ENCODE measurements at regions not wholly inside any gene's neighbourhood (a gene's known extent, or its start where the extent isn't known, plus 50 kb on each side); places are given as distances from the start of the nearest gene placed in this dataset.

GRCh38 chr3:22996920-22997571 is 206.1 kb upstream of the UBE2E2 start (continued):
- TF ChIP-seq, protein P1, sequence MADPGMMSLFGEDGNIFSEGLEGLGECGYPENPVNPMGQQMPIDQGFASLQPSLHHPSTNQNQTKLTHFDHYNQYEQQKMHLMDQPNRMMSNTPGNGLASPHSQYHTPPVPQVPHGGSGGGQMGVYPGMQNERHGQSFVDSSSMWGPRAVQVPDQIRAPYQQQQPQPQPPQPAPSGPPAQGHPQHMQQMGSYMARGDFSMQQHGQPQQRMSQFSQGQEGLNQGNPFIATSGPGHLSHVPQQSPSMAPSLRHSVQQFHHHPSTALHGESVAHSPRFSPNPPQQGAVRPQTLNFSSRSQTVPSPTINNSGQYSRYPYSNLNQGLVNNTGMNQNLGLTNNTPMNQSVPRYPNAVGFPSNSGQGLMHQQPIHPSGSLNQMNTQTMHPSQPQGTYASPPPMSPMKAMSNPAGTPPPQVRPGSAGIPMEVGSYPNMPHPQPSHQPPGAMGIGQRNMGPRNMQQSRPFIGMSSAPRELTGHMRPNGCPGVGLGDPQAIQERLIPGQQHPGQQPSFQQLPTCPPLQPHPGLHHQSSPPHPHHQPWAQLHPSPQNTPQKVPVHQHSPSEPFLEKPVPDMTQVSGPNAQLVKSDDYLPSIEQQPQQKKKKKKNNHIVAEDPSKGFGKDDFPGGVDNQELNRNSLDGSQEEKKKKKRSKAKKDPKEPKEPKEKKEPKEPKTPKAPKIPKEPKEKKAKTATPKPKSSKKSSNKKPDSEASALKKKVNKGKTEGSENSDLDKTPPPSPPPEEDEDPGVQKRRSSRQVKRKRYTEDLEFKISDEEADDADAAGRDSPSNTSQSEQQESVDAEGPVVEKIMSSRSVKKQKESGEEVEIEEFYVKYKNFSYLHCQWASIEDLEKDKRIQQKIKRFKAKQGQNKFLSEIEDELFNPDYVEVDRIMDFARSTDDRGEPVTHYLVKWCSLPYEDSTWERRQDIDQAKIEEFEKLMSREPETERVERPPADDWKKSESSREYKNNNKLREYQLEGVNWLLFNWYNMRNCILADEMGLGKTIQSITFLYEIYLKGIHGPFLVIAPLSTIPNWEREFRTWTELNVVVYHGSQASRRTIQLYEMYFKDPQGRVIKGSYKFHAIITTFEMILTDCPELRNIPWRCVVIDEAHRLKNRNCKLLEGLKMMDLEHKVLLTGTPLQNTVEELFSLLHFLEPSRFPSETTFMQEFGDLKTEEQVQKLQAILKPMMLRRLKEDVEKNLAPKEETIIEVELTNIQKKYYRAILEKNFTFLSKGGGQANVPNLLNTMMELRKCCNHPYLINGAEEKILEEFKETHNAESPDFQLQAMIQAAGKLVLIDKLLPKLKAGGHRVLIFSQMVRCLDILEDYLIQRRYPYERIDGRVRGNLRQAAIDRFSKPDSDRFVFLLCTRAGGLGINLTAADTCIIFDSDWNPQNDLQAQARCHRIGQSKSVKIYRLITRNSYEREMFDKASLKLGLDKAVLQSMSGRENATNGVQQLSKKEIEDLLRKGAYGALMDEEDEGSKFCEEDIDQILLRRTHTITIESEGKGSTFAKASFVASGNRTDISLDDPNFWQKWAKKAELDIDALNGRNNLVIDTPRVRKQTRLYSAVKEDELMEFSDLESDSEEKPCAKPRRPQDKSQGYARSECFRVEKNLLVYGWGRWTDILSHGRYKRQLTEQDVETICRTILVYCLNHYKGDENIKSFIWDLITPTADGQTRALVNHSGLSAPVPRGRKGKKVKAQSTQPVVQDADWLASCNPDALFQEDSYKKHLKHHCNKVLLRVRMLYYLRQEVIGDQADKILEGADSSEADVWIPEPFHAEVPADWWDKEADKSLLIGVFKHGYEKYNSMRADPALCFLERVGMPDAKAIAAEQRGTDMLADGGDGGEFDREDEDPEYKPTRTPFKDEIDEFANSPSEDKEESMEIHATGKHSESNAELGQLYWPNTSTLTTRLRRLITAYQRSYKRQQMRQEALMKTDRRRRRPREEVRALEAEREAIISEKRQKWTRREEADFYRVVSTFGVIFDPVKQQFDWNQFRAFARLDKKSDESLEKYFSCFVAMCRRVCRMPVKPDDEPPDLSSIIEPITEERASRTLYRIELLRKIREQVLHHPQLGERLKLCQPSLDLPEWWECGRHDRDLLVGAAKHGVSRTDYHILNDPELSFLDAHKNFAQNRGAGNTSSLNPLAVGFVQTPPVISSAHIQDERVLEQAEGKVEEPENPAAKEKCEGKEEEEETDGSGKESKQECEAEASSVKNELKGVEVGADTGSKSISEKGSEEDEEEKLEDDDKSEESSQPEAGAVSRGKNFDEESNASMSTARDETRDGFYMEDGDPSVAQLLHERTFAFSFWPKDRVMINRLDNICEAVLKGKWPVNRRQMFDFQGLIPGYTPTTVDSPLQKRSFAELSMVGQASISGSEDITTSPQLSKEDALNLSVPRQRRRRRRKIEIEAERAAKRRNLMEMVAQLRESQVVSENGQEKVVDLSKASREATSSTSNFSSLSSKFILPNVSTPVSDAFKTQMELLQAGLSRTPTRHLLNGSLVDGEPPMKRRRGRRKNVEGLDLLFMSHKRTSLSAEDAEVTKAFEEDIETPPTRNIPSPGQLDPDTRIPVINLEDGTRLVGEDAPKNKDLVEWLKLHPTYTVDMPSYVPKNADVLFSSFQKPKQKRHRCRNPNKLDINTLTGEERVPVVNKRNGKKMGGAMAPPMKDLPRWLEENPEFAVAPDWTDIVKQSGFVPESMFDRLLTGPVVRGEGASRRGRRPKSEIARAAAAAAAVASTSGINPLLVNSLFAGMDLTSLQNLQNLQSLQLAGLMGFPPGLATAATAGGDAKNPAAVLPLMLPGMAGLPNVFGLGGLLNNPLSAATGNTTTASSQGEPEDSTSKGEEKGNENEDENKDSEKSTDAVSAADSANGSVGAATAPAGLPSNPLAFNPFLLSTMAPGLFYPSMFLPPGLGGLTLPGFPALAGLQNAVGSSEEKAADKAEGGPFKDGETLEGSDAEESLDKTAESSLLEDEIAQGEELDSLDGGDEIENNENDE (IDR thresholded peaks at IDR 0.05; ENCODE audit: insufficient replicate concordance, low read length) = no peak
- TF ChIP-seq RFX5 (IDR thresholded peaks at IDR 0.05; ENCODE audit: borderline replicate concordance, low read depth, low read length) (no peak), TAF1 (IDR thresholded peaks at IDR 0.05; ENCODE audit: low read depth, low read length) (no peak), KDM5A (IDR thresholded peaks at IDR 0.05; ENCODE audit: low read length) (no peak), FOSL1 (IDR thresholded peaks at IDR 0.05; ENCODE audit: insufficient read depth, low read depth, low read length) (no peak), EZH2 (IDR thresholded peaks at IDR 0.05; ENCODE audit: low read depth, low read length, severe bottlenecking) (no peak), POLR2AphosphoS5 (IDR thresholded peaks at IDR 0.05; ENCODE audit: low read depth, low read length) (no peak), TAF7 (optimal IDR thresholded peaks at IDR 0.05; ENCODE audit: borderline replicate concordance, low read depth, low read length) (no peak), MAFK (IDR thresholded peaks at IDR 0.05; ENCODE audit: low read depth, low read length) (no peak), JUND (IDR thresholded peaks at IDR 0.05; ENCODE audit: low read length) (no peak)

Measured in H1 (cell line).